A673 (cell line): ENCODE measurements at regions not wholly inside any gene's neighbourhood (a gene's known extent, or its start where the extent isn't known, plus 50 kb on each side); places are given as distances from the start of the nearest gene placed in this dataset.

Experiments used
- CTCF ChIP-seq: fragments of 300-800, 200-600 bp; sonication (generic); conservative IDR thresholded peaks from 2 replicates; pipeline ENCODE4 v1.5.1; 2017; ENCODE audit warnings: low read depth, mild to moderate bottlenecking, antibody characterized with exemption, low read length, moderate library complexity, mixed read lengths
- EZH2 ChIP-seq: fragments of 200-600 bp; sonication (generic); IDR thresholded peaks from 2 replicates; pipeline ENCODE4 v1.6.1; 2017; ENCODE audit warnings: borderline replicate concordance, low read depth, mild to moderate bottlenecking, mixed read lengths, antibody characterized with exemption, low read length; ENCODE audit not compliant: poor library complexity, severe bottlenecking

GRCh38 chr2:116645155-116645554 is 1169.3 kb upstream of the DDX18 start:
- TF ChIP-seq CTCF, result no peak
- no peak for TF ChIP-seq EZH2
